Activated CD8-positive, alpha-beta T cell treated with anti-CD3 and anti-CD28 coated beads, Interleukin-2, amount 10 ng/mL, durations not matched to agents 7 days and 5 days (primary cell): ENCODE measurements at regions not wholly inside any gene's neighbourhood (a gene's known extent, or its start where the extent isn't known, plus 50 kb on each side); places are given as distances from the start of the nearest gene placed in this dataset.

Experiments used
- ATAC-seq: fragments of 150-1000 bp; cut with Tn5 transposase; one replicate; pipeline ENCODE4 v1.10.0; 2021; ENCODE audit warnings: moderate library complexity
- CTCF ChIA-PET: fragments of 350-600 bp; sonication (Branson Sonifier 250); formaldehyde crosslinking; loops from one replicate; lab custom pipeline; 2021; ENCODE audit warnings: antibody characterized with exemption; lab: Charles Lee
- POLR2A ChIA-PET: fragments of 350-600 bp; sonication (Branson Sonifier 250); formaldehyde crosslinking; loops from one replicate; lab custom pipeline; 2021; ENCODE audit warnings: antibody characterized with exemption; lab: Charles Lee
- DNase-seq: peaks from one replicate; pipeline ENCODE4 v3.0.0-alpha.2; 2020
- H3K27ac Mint-ChIP-seq: one replicate; pipeline ENCODE4 v1.8.0; 2021; ENCODE audit warnings: mild to moderate bottlenecking, mixed read lengths
- H3K27me3 Mint-ChIP-seq: one replicate; pipeline ENCODE4 v1.8.0; 2021; ENCODE audit warnings: low read depth, mixed read lengths
- H3K36me3 Mint-ChIP-seq: one replicate; pipeline ENCODE4 v1.8.0; 2021; ENCODE audit warnings: low read depth, mixed read lengths
- H3K4me1 Mint-ChIP-seq: one replicate; pipeline ENCODE4 v1.8.0; 2021; ENCODE audit warnings: low read depth, mixed read lengths
- H3K4me3 Mint-ChIP-seq: one replicate; pipeline ENCODE4 v1.8.0; 2021; ENCODE audit warnings: mild to moderate bottlenecking, mixed read lengths
- H3K9me3 Mint-ChIP-seq: one replicate; pipeline ENCODE4 v1.8.0; 2022; ENCODE audit warnings: mixed read lengths; ENCODE audit not compliant: insufficient read depth

DNA sequence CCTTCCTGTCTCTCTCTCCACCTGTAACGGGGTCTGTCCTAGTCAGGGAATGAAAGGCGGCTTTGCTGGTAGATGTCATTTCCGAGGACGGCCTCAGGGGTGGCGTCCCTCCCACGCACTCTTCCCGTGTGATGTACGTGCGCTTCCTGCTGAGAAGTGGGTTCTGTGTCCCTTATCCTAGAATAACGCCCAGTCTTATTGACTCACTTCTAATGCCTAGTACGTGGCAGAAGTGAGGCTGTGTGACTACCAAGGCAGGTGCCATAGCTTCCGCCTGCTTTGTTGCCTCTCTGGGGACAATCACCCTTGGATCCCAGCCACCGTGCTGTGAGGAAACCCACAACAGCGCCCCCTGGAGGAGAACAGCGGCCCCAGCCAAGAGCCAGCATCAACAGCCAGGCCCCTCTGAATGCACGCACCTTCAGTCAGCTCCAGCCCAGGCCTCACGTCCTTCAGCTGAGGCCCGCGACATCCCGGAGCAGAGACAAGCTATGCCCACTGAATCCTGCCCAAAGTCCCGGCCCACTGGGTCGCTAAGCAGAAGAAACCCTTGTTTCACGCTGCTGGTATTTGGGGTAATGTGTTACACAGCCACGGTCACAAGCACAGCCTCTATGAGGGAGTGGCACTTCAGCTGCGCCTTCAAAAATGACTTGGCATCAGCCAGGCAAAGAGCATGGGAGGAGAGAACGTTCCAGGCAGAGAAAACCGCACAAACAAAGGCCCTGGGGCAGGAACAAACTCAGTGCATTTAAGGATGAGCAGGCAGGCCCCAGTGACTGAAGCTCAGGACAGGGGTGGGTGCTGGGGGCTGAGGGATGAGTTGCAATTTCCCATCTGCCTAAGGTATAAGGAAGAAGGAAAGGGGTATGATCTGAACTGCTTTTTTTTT, 224.2 kb downstream of the NFATC2 start:
- CTCF ChIA-PET = interaction anchor here (0.5 to 1.9 kb wide), 4 partner anchors 96 to 523 kb away, joined by 3 to 10 read pairs (median 3); partner anchors contain the start of gene BCAS4
- Mint-ChIP-seq H3K4me3 (no peak overlapping the region), H3K27ac (no peak overlapping the region), H3K36me3 (no peaks in the 10 kb centered on the region), H3K27me3 (no peaks in the 10 kb centered on the region), H3K9me3 (no peaks in the 10 kb centered on the region), H3K4me1 (no peaks in the 10 kb centered on the region)
- no peak for ATAC-seq
- peak; percentile 42 for DNase-seq
- POLR2A ChIA-PET = no interaction called here

DNA sequence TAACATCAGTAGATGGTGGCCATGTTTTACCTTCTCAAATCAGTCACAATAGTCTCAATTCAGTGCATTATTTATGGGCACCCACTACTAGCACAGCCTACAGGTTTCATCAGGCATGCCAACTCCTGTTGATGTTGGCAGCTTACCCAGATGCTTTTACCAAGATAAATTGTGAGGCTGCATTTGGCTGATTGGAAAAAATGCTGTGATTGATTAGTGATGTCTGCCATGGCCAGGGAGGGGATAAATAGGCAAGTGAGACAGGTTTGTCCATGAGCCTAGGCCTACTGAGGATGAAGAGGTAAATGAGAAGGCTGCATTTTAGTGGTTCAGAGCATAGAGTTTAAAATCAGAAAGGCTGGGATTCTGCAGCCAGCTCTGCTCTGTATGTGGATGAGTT, 227.1 kb downstream of the NFATC2 start:
- no peak for ATAC-seq
- no peak for DNase-seq
- Mint-ChIP-seq H3K36me3 (no peaks in the 10 kb centered on the region), H3K4me3 (no peak overlapping the region), H3K27ac (no peak overlapping the region), H3K4me1 (no peaks in the 10 kb centered on the region), H3K27me3 (peaks cover 4% of the 10 kb centered on the region), H3K9me3 (no peaks in the 10 kb centered on the region)
- CTCF ChIA-PET = interaction anchor here (0.9 kb wide), 1 partner anchor 8 kb away, joined by 4 read pairs; no protein-coding TSS in a partner anchor
- POLR2A ChIA-PET = no interaction called here

DNA sequence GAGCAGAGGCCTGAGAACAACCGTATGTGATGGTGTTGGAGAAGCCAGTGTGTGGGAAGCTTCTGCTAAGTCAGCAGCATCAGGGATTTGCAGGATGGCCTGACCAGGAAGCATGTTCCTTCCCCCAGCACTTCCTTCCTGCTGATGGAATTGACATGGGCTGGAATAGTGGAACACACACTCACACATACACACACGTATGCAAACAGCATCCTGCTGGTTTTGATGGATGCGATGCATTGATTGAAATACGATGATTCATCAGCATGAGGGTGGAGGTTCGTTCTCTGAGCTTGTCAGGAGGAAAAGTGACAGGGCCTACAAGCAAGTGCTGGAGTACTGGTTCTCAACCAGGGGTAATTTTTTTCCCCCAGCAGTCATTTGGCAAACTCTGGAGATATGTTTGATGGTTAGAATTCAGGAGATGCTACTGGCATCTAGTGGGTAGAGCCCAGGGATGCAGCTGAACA, 229.1 kb downstream of the NFATC2 start:
- H3K36me3 Mint-ChIP-seq = no peaks in the 10 kb centered on the region
- no peaks in the 10 kb centered on the region for H3K4me1 Mint-ChIP-seq
- H3K4me3 Mint-ChIP-seq = no peak overlapping the region
- no peak overlapping the region for H3K27ac Mint-ChIP-seq
- DNase-seq = no peak
- CTCF ChIA-PET = interaction anchor here (1.3 to 1.5 kb wide), 2 partner anchors 282 to 311 kb away, joined by 3 to 4 read pairs; no protein-coding TSS in a partner anchor
- no peak for ATAC-seq
- peaks cover 13% of the 10 kb centered on the region for H3K27me3 Mint-ChIP-seq
- POLR2A ChIA-PET = no interaction called here
- no peaks in the 10 kb centered on the region for H3K9me3 Mint-ChIP-seq

DNA sequence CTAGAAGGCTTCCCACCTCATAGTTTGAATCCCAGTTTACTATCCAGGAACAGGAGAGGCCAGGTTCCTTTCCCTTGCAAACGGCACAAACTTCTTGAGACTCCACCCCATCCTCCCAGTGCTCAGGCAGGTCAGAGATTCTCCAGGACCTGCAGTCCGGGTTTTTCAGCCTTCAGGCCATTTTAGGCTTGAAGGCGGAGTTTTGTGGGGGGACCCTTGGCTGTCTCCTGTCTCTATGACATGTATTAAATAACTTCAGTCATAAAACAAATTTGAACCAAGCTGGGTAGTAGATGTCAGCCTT, 230.1 kb downstream of the NFATC2 start:
- H3K27ac Mint-ChIP-seq = no peak overlapping the region
- ChIA-PET CTCF (no interaction called here), POLR2A (no interaction called here)
- DNase-seq (no peak), ATAC-seq (no peak)
- H3K9me3 Mint-ChIP-seq = no peaks in the 10 kb centered on the region
- peaks cover 16% of the 10 kb centered on the region for H3K27me3 Mint-ChIP-seq
- H3K4me3 Mint-ChIP-seq = no peak overlapping the region
- no peaks in the 10 kb centered on the region for H3K36me3 Mint-ChIP-seq
- H3K4me1 Mint-ChIP-seq = no peaks in the 10 kb centered on the region

DNA sequence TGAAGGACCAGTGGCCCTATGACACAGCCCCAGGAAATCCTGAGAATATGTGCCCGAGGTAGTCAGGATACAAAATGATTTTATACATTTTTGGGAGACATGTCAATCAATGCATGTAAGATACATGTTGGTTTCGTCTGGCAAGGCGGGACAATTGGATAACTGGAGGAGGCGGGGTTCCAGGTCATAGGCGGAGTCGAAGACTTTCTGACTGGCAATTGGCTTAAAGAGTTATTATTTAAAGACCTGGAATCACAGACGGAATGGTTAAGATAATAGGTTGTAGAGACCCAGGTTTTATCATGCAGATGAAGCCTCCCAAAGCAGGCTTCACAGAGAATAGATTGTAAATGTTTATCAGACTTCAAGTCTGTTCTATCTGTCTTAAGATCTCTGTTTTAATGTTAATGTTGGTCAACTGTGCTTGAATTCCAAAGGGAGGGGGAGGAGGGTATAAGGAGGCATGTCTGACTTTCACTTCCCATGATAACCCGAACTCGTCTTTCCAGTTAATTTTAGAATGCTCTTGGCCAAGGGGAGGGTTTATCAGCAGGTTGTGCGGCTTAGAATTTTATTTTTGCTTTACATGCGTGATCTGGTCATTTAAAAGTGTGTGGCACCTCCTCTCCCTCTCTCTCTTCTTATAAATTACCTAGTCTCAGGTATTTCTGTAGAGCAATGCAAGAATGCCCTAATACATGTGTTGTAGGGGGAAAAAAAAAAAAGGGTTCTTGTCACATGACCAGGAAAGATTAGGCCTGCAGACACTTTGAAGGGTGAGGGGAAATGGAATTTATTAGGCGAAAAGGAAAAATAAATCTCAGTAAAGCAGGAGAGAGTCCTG, 230.7 kb downstream of the NFATC2 start:
- H3K27me3 Mint-ChIP-seq = peaks cover 18% of the 10 kb centered on the region
- H3K9me3 Mint-ChIP-seq = no peaks in the 10 kb centered on the region
- H3K4me3 Mint-ChIP-seq = no peak overlapping the region
- ATAC-seq (no peak), DNase-seq (no peak)
- H3K36me3 Mint-ChIP-seq = no peaks in the 10 kb centered on the region
- peaks cover 2% of the 10 kb centered on the region for H3K4me1 Mint-ChIP-seq
- ChIA-PET CTCF (no interaction called here), POLR2A (no interaction called here)
- no peak overlapping the region for H3K27ac Mint-ChIP-seq

DNA sequence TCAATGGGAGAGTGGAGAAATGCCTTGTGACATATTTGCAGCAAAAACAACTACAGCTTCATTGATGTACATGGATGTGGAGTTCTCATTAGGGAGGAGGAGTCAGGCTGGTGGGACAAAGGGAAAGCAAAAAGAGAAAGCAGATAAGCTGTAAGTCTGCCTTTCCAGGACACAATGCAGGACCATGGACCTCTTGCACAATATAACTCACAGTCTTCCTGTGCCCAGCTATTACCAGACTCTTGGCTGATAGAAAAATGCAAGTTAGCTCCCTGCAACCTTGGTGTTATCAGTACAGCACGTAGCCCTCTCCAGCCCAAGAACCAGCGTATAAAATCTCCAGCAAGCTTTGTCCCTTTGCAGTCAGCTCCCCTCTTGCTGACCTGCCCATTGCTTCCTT, 232.3 kb downstream of the NFATC2 start:
- no peak for DNase-seq
- Mint-ChIP-seq H3K4me1 (peaks cover 3% of the 10 kb centered on the region), H3K27me3 (peaks cover 19% of the 10 kb centered on the region), H3K9me3 (no peaks in the 10 kb centered on the region), H3K27ac (no peak overlapping the region), H3K4me3 (no peak overlapping the region), H3K36me3 (no peaks in the 10 kb centered on the region)
- no peak for ATAC-seq
- ChIA-PET CTCF (interaction anchor here (1.3 to 6.0 kb wide), 3 partner anchors 318 to 323 kb away, joined by 3 to 87 read pairs (median 32); no protein-coding TSS in a partner anchor), POLR2A (no interaction called here)

DNA sequence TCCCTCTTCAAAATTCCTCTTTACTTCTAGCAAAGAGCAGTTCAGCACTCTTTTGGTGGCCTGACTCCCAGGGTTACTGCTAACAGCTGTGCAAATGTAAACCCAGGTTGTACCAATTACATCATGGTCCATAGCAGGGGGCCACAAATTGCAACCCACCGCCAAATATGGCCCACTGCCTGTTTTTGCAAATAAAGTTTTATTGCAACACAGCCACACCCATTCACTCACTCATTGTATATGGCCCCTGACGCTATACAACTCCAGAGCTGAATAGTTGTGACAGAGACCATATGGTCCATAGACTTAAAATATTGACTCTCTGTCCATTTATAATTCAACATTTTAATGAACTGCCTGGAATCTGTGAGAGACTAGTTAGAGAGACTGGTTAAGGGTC, 233.4 kb downstream of the NFATC2 start:
- POLR2A ChIA-PET = interaction anchor here (0.6 to 1.0 kb wide), 2 partner anchors 14 to 205 kb away, joined by 4 read pairs; no protein-coding TSS in a partner anchor
- CTCF ChIA-PET = interaction anchor here (1.3 to 6.0 kb wide), 6 partner anchors 10 to 327 kb away, joined by 3 to 87 read pairs (median 23); no protein-coding TSS in a partner anchor
- H3K36me3 Mint-ChIP-seq = no peaks in the 10 kb centered on the region
- no peaks in the 10 kb centered on the region for H3K9me3 Mint-ChIP-seq
- DNase-seq = no peak
- peaks cover 3% of the 10 kb centered on the region for H3K4me1 Mint-ChIP-seq
- no peak overlapping the region for H3K27ac Mint-ChIP-seq
- peaks cover 19% of the 10 kb centered on the region for H3K27me3 Mint-ChIP-seq
- no peak overlapping the region for H3K4me3 Mint-ChIP-seq
- ATAC-seq = no peak

DNA sequence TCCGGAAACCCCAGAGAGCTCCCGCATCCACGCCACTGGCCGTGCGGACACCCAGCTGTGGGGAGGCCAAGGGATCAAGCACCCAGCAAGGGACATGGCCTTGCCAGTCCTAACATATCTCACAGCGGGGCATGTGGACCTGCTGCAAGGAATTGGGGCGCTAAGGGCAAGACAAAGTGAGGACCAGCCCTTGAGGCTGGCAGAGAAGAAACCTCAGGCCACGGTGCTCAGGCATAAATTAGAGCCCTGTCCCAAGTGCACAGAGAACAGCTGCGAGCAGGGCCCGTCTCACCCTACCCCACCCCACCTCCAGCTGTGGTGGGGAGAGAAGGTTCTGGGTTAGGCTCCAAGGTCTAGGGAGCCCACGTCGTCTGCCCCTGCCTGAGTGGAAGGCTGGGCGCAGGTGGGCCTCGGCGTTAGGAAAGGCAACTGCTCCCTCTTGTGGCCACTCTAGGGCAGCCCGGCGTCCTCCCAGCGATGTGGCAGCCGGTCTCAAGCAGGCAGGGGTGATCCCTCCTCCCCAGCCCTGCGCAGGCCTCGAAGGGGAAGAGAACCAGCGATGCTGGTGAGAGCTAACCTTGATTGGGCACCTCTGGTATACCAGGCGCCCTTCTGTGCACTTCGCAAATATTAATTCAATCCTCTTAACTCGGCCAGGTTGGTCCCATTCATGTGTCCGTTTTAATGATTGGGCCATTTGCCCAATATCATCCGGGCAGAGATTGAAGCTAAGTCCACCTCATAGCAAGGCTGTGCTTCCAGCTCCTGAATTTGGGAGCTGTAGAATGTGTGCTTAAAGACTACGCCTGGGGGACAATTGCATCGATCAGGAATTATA, 235.8 kb downstream of the NFATC2 start:
- peaks cover 3% of the 10 kb centered on the region for H3K4me1 Mint-ChIP-seq
- H3K9me3 Mint-ChIP-seq = no peaks in the 10 kb centered on the region
- H3K27ac Mint-ChIP-seq = no peak overlapping the region
- peaks cover 16% of the 10 kb centered on the region for H3K27me3 Mint-ChIP-seq
- no peak overlapping the region for H3K4me3 Mint-ChIP-seq
- DNase-seq (peak; percentile 77), ATAC-seq (peak; percentile 99)
- POLR2A ChIA-PET = interaction anchor here (0.6 to 1.5 kb wide), 2 partner anchors 512 to 557 kb away, joined by 3 to 4 read pairs; no protein-coding TSS in a partner anchor
- CTCF ChIA-PET = interaction anchor here (0.6 to 6.0 kb wide), 17 partner anchors 9 to 377 kb away, joined by 3 to 87 read pairs (median 4); no protein-coding TSS in a partner anchor
- H3K36me3 Mint-ChIP-seq = no peaks in the 10 kb centered on the region

DNA sequence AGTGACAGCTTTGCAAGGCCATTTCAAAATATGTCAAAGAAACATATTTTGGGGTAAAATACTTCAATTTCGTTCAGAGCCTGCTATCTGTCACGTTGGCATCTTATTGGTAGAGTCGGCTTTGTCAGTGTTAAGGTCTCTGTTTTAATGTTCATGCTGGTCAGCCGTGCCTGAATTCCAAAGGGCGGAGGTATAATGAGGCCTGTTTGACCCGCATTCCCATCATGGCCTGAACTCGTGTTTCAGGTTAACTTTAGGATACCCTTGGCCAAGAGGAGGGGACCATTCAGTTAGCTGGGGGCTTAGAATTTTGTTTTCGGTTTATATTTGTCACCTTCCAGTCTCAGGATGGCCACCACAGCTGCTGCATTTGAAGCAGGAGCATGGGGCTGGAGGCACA, 236.4 kb downstream of the NFATC2 start:
- ATAC-seq (no peak), DNase-seq (no peak)
- ChIA-PET POLR2A (interaction anchor here (0.6 kb wide), 1 partner anchor 557 kb away, joined by 4 read pairs; no protein-coding TSS in a partner anchor), CTCF (interaction anchor here (1.0 to 6.0 kb wide), 9 partner anchors 18 to 377 kb away, joined by 3 to 87 read pairs (median 4); no protein-coding TSS in a partner anchor)
- H3K27ac Mint-ChIP-seq = no peak overlapping the region
- no peak overlapping the region for H3K4me3 Mint-ChIP-seq
- peaks cover 16% of the 10 kb centered on the region for H3K27me3 Mint-ChIP-seq
- no peaks in the 10 kb centered on the region for H3K36me3 Mint-ChIP-seq
- H3K9me3 Mint-ChIP-seq = no peaks in the 10 kb centered on the region
- peaks cover 3% of the 10 kb centered on the region for H3K4me1 Mint-ChIP-seq

DNA sequence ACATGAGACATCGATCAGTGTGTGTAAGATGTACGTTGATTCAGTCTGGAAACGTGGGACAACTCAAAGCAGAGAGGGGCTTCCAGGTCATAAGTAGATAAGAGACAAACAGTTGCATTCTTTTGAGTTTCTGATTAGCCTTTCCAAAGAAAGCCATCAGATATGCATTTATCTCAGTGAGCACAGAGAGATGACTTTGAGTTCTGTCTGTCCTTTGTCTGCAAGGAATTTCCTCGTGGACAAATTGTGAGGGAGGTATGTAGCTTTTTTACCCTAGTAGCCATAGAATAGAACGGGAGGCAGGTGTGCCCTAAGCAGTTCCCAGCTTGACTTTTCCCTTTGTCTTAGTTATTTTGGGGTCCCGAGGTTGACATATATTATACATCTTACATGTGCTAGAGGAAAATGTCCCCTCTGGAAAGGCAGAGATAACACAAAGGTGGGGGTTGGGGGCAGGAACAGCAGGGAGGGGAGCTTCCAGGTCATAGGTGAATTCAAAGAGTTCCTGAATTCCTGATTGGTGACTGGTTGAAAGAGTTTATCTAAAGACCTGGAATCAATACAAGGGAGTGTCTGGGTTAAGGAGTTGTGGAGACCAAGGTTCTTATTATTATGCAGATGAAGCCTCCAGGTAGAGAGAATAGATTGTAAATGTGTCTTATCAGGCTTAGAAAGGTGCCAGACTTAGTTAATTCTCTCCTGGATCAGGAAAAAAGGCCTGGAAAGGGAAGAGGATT, 237.0 kb downstream of the NFATC2 start:
- no peak for DNase-seq
- ATAC-seq = no peak
- H3K27ac Mint-ChIP-seq = no peak overlapping the region
- no peaks in the 10 kb centered on the region for H3K36me3 Mint-ChIP-seq
- CTCF ChIA-PET = interaction anchor here (1.0 to 6.0 kb wide), 6 partner anchors 19 to 324 kb away, joined by 3 to 87 read pairs (median 6); no protein-coding TSS in a partner anchor
- peaks cover 3% of the 10 kb centered on the region for H3K4me1 Mint-ChIP-seq
- H3K9me3 Mint-ChIP-seq = no peaks in the 10 kb centered on the region
- POLR2A ChIA-PET = no interaction called here
- no peak overlapping the region for H3K4me3 Mint-ChIP-seq
- H3K27me3 Mint-ChIP-seq = peaks cover 16% of the 10 kb centered on the region
